PC-3 (cell line): ENCODE measurements at regions not wholly inside any gene's neighbourhood (a gene's known extent, or its start where the extent isn't known, plus 50 kb on each side); places are given as distances from the start of the nearest gene placed in this dataset.

ENCODE experiments used
- ATAC-seq: fragments of 200-7000 bp; cut with Tn5 transposase; 2 replicates; pipeline ENCODE4 v1.9.1; 2020; ENCODE audit warnings: mild to moderate bottlenecking, moderate library complexity
- BruUV-seq: library from RNA; stranded (reverse); fragments of 400-500 nt; replicated peaks from 2 replicates; lab custom pipeline; 2021; lab: Mats Ljungman, UMichigan
- CTCF ChIA-PET: fragments of 300-600 bp; sonication (Branson Sonifier 250); formaldehyde crosslinking; loops from one replicate; lab custom pipeline; 2022; ENCODE audit warnings: antibody characterized with exemption; lab: Charles Lee
- POLR2A ChIA-PET: fragments of 300-600 bp; sonication (Branson Sonifier 250); formaldehyde crosslinking; loops from one replicate; lab custom pipeline; 2022; ENCODE audit warnings: antibody characterized with exemption; ENCODE audit not compliant: unreplicated experiment; lab: Charles Lee
- DNase-seq: peaks from one replicate; pipeline ENCODE4 v3.0.0-alpha.2; 2015
- H2AFZ ChIP-seq: fragments of 300-600 bp; sonication (generic); 2 replicates; pipeline ENCODE4 v1.6.0; 2016; ENCODE audit warnings: antibody characterized with exemption, low read length
- H3F3A ChIP-seq: fragments of 300-600 bp; sonication (generic); one replicate; pipeline ENCODE4 v1.6.0; 2017; ENCODE audit warnings: antibody characterized with exemption, low read length, control low read depth, mild to moderate bottlenecking; ENCODE audit not compliant: unreplicated experiment
- H3K27ac ChIP-seq: fragments of 300-600 bp; sonication (generic); 2 replicates; pipeline ENCODE4 v1.5.1; 2016; ENCODE audit warnings: mild to moderate bottlenecking, low read length
- H3K27me3 ChIP-seq: fragments of 300-600 bp; sonication (generic); 2 replicates; pipeline ENCODE4 v1.6.1; 2016; ENCODE audit warnings: low read length, mixed read lengths
- H3K36me3 ChIP-seq: fragments of 300-600 bp; sonication (generic); 2 replicates; pipeline ENCODE4 v1.6.1; 2016; ENCODE audit warnings: low read depth, mixed run types, low read length, mixed read lengths
- H3K4me1 ChIP-seq: fragments of 300-600 bp; sonication (generic); 2 replicates; pipeline ENCODE4 v1.5.1; 2016; ENCODE audit warnings: low read length; ENCODE audit not compliant: insufficient read depth
- H3K4me2 ChIP-seq: fragments of 300-600 bp; sonication (generic); 2 replicates; pipeline ENCODE4 v1.6.0; 2016; ENCODE audit warnings: low read length
- H3K4me3 ChIP-seq: fragments of 300-600 bp; sonication (generic); 2 replicates; pipeline ENCODE4 v1.5.1; 2016; ENCODE audit warnings: mild to moderate bottlenecking, low read length, mixed read lengths
- H3K79me2 ChIP-seq: fragments of 300-600 bp; sonication (generic); 2 replicates; pipeline ENCODE4 v1.6.1; 2017; ENCODE audit warnings: low read length, mixed read lengths
- H3K9ac ChIP-seq: fragments of 300-600 bp; sonication (generic); 2 replicates; pipeline ENCODE4 v1.6.0; 2016; ENCODE audit warnings: mild to moderate bottlenecking, low read length
- H3K9me2 ChIP-seq: fragments of 300-600 bp; sonication (generic); replicated peaks from 2 replicates; pipeline ENCODE4 v1.6.1; 2016; ENCODE audit warnings: mixed run types, low read length, mixed read lengths
- H3K9me3 ChIP-seq: fragments of 300-600 bp; sonication (generic); 2 replicates; pipeline ENCODE4 v1.6.1; 2016; ENCODE audit warnings: low read length, mixed read lengths
- H4K20me1 ChIP-seq: fragments of 300-600 bp; sonication (generic); 2 replicates; pipeline ENCODE4 v1.6.1; 2016; ENCODE audit warnings: low read length, mixed read lengths
- EZH2 ChIP-seq: fragments of 300-600 bp; sonication (generic); IDR thresholded peaks from one replicate; pipeline ENCODE4 v1.6.1; 2017; ENCODE audit warnings: antibody characterized with exemption, mild to moderate bottlenecking, low read length; ENCODE audit not compliant: unreplicated experiment
- EZH2phosphoT487 ChIP-seq: fragments of 300-600 bp; sonication (generic); IDR thresholded peaks from 2 replicates; pipeline ENCODE4 v1.6.1; 2018; ENCODE audit warnings: mild to moderate bottlenecking, antibody characterized with exemption, low read length, borderline replicate concordance
- intact Hi-C: fragments of 100-400 bp; cut with micrococcal nuclease; formaldehyde crosslinking; loops from 2 replicates; pipeline ENCODE4 v1.9.0; 2023
- TF ChIP-seq, protein P1 (sequence below): fragments of 300-600 bp; sonication (generic); conservative IDR thresholded peaks from 2 replicates; pipeline ENCODE4 v1.5.1; 2017; ENCODE audit warnings: antibody characterized with exemption, low read depth, mild to moderate bottlenecking, low read length

DNA sequence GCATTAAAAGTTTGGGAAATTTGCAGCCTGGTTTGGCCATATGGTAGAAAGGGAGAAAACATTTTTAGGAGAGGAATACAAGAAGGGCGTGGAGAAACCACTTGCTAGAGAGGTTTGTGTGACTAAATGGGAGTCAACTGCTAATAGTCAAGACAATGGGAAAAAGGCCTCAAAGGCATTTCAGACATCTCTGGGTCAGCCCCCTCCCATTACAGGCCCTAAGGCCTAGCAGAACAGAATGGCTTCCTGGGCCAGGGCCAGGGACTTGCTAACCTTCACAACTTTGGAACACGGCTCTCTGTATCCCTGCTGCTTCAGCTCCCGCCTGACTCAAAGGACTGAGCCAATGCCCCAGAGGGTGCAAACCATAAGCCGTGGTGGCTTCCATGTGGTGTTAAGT lies 752.3 kb upstream of the ADAMTS5 start:
- ChIA-PET POLR2A (no interaction called here), CTCF (no interaction called here)
- no peaks in the 10 kb centered on the region for H3K4me1 ChIP-seq
- DNase-seq (no peak), ATAC-seq (no peak)
- H3K9me2 ChIP-seq: no peaks in the 10 kb centered on the region
- no peaks in the 10 kb centered on the region for H3K79me2 ChIP-seq
- H3K27ac ChIP-seq: no peak overlapping the region
- H3K4me3 ChIP-seq: no peak overlapping the region
- no peak overlapping the region for H2AFZ ChIP-seq
- intact Hi-C loops: no loop called here
- H3K4me2 ChIP-seq: no peak overlapping the region
- H3K9me3 ChIP-seq: no peaks in the 10 kb centered on the region
- H3F3A ChIP-seq: no peaks in the 10 kb centered on the region
- no peaks in the 10 kb centered on the region for H4K20me1 ChIP-seq
- no peak overlapping the region for H3K9ac ChIP-seq
- TF ChIP-seq, protein P1, sequence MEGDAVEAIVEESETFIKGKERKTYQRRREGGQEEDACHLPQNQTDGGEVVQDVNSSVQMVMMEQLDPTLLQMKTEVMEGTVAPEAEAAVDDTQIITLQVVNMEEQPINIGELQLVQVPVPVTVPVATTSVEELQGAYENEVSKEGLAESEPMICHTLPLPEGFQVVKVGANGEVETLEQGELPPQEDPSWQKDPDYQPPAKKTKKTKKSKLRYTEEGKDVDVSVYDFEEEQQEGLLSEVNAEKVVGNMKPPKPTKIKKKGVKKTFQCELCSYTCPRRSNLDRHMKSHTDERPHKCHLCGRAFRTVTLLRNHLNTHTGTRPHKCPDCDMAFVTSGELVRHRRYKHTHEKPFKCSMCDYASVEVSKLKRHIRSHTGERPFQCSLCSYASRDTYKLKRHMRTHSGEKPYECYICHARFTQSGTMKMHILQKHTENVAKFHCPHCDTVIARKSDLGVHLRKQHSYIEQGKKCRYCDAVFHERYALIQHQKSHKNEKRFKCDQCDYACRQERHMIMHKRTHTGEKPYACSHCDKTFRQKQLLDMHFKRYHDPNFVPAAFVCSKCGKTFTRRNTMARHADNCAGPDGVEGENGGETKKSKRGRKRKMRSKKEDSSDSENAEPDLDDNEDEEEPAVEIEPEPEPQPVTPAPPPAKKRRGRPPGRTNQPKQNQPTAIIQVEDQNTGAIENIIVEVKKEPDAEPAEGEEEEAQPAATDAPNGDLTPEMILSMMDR: no peak
- TF ChIP-seq EZH2: no peak
- no peak for TF ChIP-seq EZH2phosphoT487
- H3K27me3 ChIP-seq: no peaks in the 10 kb centered on the region
- no TSS peak for BruUV-seq
- H3K36me3 ChIP-seq: no peaks in the 10 kb centered on the region

DNA sequence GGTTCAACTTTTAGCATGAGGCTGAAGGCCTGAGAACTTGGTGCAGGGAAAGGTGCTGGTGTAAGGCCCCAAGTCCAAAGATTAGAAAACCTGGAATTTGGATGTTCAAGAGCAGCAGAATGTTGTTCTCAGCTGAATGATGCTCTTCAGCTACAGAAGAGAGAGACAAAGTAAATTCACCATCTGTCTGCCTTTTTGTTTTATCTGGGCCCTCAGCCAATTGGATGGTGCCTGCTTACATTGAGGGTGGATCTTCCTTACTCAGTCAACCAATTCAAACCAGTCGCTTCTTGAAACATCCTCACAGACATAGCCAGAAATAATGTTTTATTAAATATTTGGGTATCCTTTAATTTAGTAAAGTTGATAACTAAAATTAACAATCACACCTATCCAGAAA lies 748.2 kb upstream of the ADAMTS5 start:
- no TSS peak for BruUV-seq
- Histone ChIP-seq H3K9me2 (no peaks in the 10 kb centered on the region), H3F3A (no peaks in the 10 kb centered on the region), H4K20me1 (no peaks in the 10 kb centered on the region), H2AFZ (no peak overlapping the region), H3K79me2 (no peaks in the 10 kb centered on the region), H3K4me3 (no peak overlapping the region), H3K27me3 (no peaks in the 10 kb centered on the region), H3K36me3 (no peaks in the 10 kb centered on the region), H3K9ac (no peak overlapping the region), H3K9me3 (no peaks in the 10 kb centered on the region), H3K4me2 (no peak overlapping the region), H3K27ac (no peak overlapping the region), H3K4me1 (peaks cover 13% of the 10 kb centered on the region)
- TF ChIP-seq, protein P1: no peak
- TF ChIP-seq EZH2phosphoT487 (no peak), EZH2 (no peak)
- intact Hi-C loops: no loop called here
- no peak for ATAC-seq
- POLR2A ChIA-PET: no interaction called here
- CTCF ChIA-PET: no interaction called here
- DNase-seq: no peak

DNA sequence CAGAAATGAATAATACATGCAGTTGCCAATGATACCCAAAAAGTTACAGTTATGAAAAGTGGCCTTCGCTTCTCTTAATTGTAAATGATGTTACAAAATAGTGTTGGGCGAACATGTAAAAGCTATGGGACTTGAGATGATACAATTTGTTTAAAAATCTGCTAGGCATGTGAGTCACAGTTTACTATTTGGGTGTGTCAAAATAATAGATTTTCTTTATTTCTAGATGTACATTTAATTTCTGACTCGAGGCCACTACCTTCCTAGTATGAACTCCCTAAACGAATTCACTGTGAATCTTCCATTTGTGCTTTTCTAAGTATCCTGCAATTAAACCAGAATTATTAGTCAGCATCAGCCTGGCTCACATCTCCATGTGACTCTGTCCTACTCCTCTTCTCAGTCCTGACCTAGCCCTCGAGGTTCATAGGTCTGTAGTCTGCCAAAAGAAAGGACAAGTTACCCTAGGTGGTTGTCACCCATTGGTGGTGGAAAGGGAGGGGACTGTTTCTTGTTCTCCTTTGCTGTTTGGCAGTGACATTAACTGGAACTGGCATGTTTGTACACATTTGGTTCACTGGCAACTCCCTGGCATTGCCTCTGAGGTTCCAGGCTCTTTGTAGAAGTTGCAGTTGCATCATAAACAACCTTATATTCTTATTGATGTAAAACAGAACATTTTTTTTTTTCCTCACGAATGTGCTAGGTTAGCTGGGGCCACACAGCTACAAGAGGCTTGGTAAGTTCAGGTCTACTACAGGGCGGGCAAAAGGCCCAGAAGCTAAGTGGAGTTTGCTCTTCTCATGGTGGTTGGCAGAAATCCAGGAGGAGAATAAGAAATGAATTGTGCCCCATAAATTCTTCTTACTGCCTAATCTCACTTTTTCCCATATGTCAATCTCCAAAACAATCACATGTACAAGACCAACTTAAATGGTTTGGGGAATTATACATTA lies 746.5 kb upstream of the ADAMTS5 start:
- Histone ChIP-seq H4K20me1 (no peaks in the 10 kb centered on the region), H3K4me1 (peaks cover 13% of the 10 kb centered on the region), H2AFZ (peak overlapping the region; percentile 27; the same call in 1 of the 2 replicates), H3K27me3 (no peaks in the 10 kb centered on the region), H3K36me3 (no peaks in the 10 kb centered on the region), H3K9me3 (0 out of 2 replicates have a peak, but pooled peaks cover 3% of the 10 kb centered on the region), H3K9ac (no peak overlapping the region; the same call in 1 of the 2 replicates), H3K9me2 (no peaks in the 10 kb centered on the region), H3K79me2 (no peaks in the 10 kb centered on the region), H3K4me2 (peak overlapping the region; percentile 31), H3F3A (no peaks in the 10 kb centered on the region), H3K27ac (peak overlapping the region; percentile 52), H3K4me3 (no peak overlapping the region)
- ChIA-PET CTCF (interaction anchor here (0.7 to 0.9 kb wide), 2 partner anchors 246 to 1033 kb away, joined by 3 to 5 read pairs; no protein-coding TSS in a partner anchor), POLR2A (no interaction called here)
- no TSS peak for BruUV-seq
- peak; percentile 50 for DNase-seq
- intact Hi-C loops: no loop called here
- ATAC-seq: peak; percentile 87
- TF ChIP-seq EZH2 (no peak), EZH2phosphoT487 (no peak)
- TF ChIP-seq, protein P1: no peak
